ENCODE measurements at regions not wholly inside any gene's neighbourhood (a gene's known extent, or its start where the extent isn't known, plus 50 kb on each side); places are given as distances from the start of the nearest gene placed in this dataset.
A peak's percentile ranks its signal among the peaks of the same experiment; 100 is the strongest.

DNA sequence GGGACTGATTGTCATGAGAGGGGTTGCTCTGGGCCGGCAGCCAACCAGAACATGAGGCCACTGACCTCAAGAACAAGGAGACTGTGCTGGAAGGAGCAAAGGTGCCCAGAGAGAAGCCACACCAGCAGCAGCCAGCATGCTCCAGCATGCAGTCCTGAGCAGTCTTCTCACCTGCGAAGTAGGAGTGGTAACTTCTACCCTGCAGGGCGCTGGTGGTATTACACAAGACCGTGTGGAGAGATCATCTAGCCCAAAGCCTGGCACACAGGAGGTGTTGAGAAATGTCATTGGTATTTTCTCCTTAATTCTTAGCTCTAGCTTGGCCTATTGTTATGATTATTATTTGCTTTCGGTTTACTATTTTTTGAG is 132.7 kb downstream of the TSN start:
- H3K4me2 ChIP-seq (ENCODE audit: insufficient read depth, low read length, poor library complexity, severe bottlenecking), result no peak overlapping the region
- peaks cover 5 to 9% of the 10 kb centered on the region in 2 donors for H3K4me1 ChIP-seq (ENCODE audit: control insufficient read depth in 2 of 2, insufficient read depth in 1 of 2, low read depth in 1 of 2, low read length in 2 of 2)
- no peak overlapping the region for H3K27ac ChIP-seq (replicated peaks; ENCODE audit: low read length)
- no peak overlapping the region for H4K91ac ChIP-seq (ENCODE audit: low read depth, low read length, poor library complexity)
- no peak overlapping the region for H2BK15ac ChIP-seq (ENCODE audit: low read length)
- H2BK12ac ChIP-seq (ENCODE audit: low read length), result no peak overlapping the region
- no peak overlapping the region for H2BK5ac ChIP-seq (ENCODE audit: low read length)
- H3K23ac ChIP-seq (ENCODE audit: low read depth, low read length, poor library complexity), result no peak overlapping the region
- no peak overlapping the region for H3K4ac ChIP-seq (ENCODE audit: low read length)
- H2AFZ ChIP-seq (ENCODE audit: low read length), result no peak overlapping the region
- H3K9me3 ChIP-seq (replicated peaks in 1 of 2; ENCODE audit: control insufficient read depth in 2 of 2, insufficient read depth in 1 of 2, low read depth in 1 of 2, low read length in 2 of 2), result peaks cover 0 to 4% of the 10 kb centered on the region in 2 donors
- H3K4me3 ChIP-seq (ENCODE audit: low read length in 2 of 2), result no peak overlapping the region
- no peaks in the 10 kb centered on the region for H3K79me1 ChIP-seq (ENCODE audit: low read depth, low read length)
- no CpG with 5 or more reads among the region's 5 CpGs for WGBS, 2 donors (ENCODE audit: extremely low coverage in 2 of 2, insufficient read length in 2 of 2, insufficient replicate concordance in 1 of 2)
- H3K14ac ChIP-seq (ENCODE audit: low read length), result no peak overlapping the region
- no peaks in the 10 kb centered on the region for H3K27me3 ChIP-seq (ENCODE audit: control insufficient read depth in 3 of 3, insufficient read depth in 3 of 3, low read depth in 1 of 3, low read length in 3 of 3)
- no peak overlapping the region for H2BK120ac ChIP-seq (ENCODE audit: low read depth, low read length)
- no peak overlapping the region for H4K8ac ChIP-seq (ENCODE audit: low read depth, low read length)
- no peak for DNase-seq (ENCODE audit: low spot score)
- no peak overlapping the region for H2AK5ac ChIP-seq (ENCODE audit: low read depth, low read length)
- peak overlapping the region; percentile 70 for H3K18ac ChIP-seq (ENCODE audit: low read length)
- no peak overlapping the region for H3K9ac ChIP-seq (ENCODE audit: low read depth, low read length, poor library complexity)
- no peaks in the 10 kb centered on the region for H3K36me3 ChIP-seq (replicated peaks in 1 of 2; ENCODE audit: control insufficient read depth in 2 of 2, insufficient read depth in 2 of 2, low read length in 2 of 2)

DNA sequence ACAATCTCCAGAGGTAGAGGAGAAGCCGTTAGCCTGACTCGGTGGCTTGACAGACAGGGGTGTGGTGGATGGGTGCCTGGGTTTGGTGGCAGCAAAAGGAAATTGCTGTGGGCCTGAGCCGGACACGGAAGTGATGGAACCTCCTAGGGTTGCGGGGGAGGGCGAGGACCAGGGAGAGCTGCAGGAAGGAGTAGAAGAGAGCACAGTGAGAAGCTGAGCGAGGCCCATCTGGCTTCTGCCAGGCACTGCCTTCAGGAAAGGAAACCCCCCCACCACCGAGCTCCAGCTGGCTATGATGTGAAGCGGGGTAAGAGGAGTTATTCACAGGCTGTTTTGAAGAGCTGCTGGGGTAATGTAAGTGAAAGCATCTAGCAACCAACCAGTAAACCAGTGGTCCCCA is 134.6 kb downstream of the TSN start:
- Histone ChIP-seq H2BK15ac (ENCODE audit: low read length) (no peak overlapping the region), H3K27ac (replicated peaks; ENCODE audit: low read length) (no peak overlapping the region), H3K4me2 (ENCODE audit: insufficient read depth, low read length, poor library complexity, severe bottlenecking) (no peak overlapping the region), H2AK5ac (ENCODE audit: low read depth, low read length) (peak overlapping the region; percentile 22), H3K14ac (ENCODE audit: low read length) (no peak overlapping the region), H3K27me3 (ENCODE audit: control insufficient read depth in 3 of 3, insufficient read depth in 3 of 3, low read depth in 1 of 3, low read length in 3 of 3) (no peaks in the 10 kb centered on the region), H3K79me1 (ENCODE audit: low read depth, low read length) (no peaks in the 10 kb centered on the region), H3K4me3 (ENCODE audit: low read length in 2 of 2) (no peak overlapping the region), H3K4ac (ENCODE audit: low read length) (no peak overlapping the region), H2AFZ (ENCODE audit: low read length) (no peak overlapping the region), H3K36me3 (replicated peaks in 1 of 2; ENCODE audit: control insufficient read depth in 2 of 2, insufficient read depth in 2 of 2, low read length in 2 of 2) (no peaks in the 10 kb centered on the region), H3K9me3 (replicated peaks in 1 of 2; ENCODE audit: control insufficient read depth in 2 of 2, insufficient read depth in 1 of 2, low read depth in 1 of 2, low read length in 2 of 2) (peaks cover 0 to 4% of the 10 kb centered on the region in 2 donors), H2BK12ac (ENCODE audit: low read length) (no peak overlapping the region), H2BK5ac (ENCODE audit: low read length) (no peak overlapping the region), H4K8ac (ENCODE audit: low read depth, low read length) (no peak overlapping the region), H3K4me1 (ENCODE audit: control insufficient read depth in 2 of 2, insufficient read depth in 1 of 2, low read depth in 1 of 2, low read length in 2 of 2) (peaks cover 0 to 2% of the 10 kb centered on the region in 2 donors), H3K9ac (ENCODE audit: low read depth, low read length, poor library complexity) (no peak overlapping the region), H4K91ac (ENCODE audit: low read depth, low read length, poor library complexity) (no peak overlapping the region), H3K23ac (ENCODE audit: low read depth, low read length, poor library complexity) (no peak overlapping the region), H3K18ac (ENCODE audit: low read length) (peak overlapping the region; percentile 33), H2BK120ac (ENCODE audit: low read depth, low read length) (no peak overlapping the region)
- no CpG with 5 or more reads among the region's 9 CpGs for WGBS, 2 donors (ENCODE audit: extremely low coverage in 2 of 2, insufficient read length in 2 of 2, insufficient replicate concordance in 1 of 2)
- no peak for DNase-seq (ENCODE audit: low spot score)

DNA sequence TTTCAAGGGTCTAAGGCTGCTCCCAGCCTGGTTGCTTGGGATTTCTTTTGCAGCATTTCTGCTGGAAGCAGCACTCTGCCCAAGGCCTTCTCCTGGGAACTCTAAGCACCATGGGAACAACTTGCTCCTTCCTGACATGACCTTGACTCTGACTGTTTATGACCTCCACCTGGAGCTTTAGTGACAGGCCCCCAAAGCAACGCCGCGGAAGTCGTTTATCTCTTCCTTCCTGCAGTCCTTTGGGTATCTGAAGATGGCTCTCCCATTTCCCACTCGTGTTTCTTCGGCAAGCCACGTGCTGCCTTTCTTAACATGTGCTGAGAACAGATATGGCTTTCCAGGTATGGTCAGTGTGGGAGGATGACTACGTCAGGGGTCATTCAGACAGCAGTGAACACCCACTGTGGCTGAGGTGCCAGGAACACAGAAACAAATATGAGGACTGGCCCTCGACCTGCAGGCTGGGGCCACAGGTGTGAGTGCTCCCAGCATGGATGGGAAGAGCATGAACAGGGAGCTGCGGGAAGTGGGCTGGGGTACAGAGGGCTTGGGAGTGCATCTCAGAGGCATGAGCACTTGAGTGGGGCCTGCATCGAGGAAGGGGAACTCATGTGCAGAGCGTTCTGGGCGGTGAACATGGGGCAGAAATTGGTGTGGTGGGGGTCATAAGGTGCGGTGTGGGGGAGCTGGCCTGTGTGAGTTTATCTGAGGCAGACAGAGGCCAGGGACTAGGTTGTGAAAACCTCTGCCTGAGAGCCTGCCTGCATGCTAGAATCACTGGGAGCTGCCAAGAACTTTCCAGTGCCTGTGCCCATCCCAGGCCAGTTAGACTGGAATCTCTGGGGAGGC is 140.5 kb downstream of the TSN start:
- Histone ChIP-seq H3K14ac (ENCODE audit: low read length) (no peak overlapping the region), H2BK5ac (ENCODE audit: low read length) (peak overlapping the region; percentile 42), H2BK12ac (ENCODE audit: low read length) (no peak overlapping the region), H3K4ac (ENCODE audit: low read length) (no peak overlapping the region), H4K8ac (ENCODE audit: low read depth, low read length) (no peak overlapping the region), H2AFZ (ENCODE audit: low read length) (no peak overlapping the region), H3K4me2 (ENCODE audit: insufficient read depth, low read length, poor library complexity, severe bottlenecking) (no peak overlapping the region), H3K9me3 (replicated peaks in 1 of 2; ENCODE audit: control insufficient read depth in 2 of 2, insufficient read depth in 1 of 2, low read depth in 1 of 2, low read length in 2 of 2) (peaks cover 0 to 4% of the 10 kb centered on the region in 2 donors), H3K23ac (ENCODE audit: low read depth, low read length, poor library complexity) (no peak overlapping the region), H3K4me1 (ENCODE audit: control insufficient read depth in 2 of 2, insufficient read depth in 1 of 2, low read depth in 1 of 2, low read length in 2 of 2) (peaks cover 0 to 2% of the 10 kb centered on the region in 2 donors), H3K27ac (replicated peaks; ENCODE audit: low read length) (no peak overlapping the region), H3K27me3 (ENCODE audit: control insufficient read depth in 3 of 3, insufficient read depth in 3 of 3, low read depth in 1 of 3, low read length in 3 of 3) (no peaks in the 10 kb centered on the region), H3K36me3 (replicated peaks in 1 of 2; ENCODE audit: control insufficient read depth in 2 of 2, insufficient read depth in 2 of 2, low read length in 2 of 2) (no peaks in the 10 kb centered on the region), H2BK120ac (ENCODE audit: low read depth, low read length) (no peak overlapping the region), H2AK5ac (ENCODE audit: low read depth, low read length) (peak overlapping the region; percentile 24), H3K18ac (ENCODE audit: low read length) (peak overlapping the region; percentile 21), H3K79me1 (ENCODE audit: low read depth, low read length) (no peaks in the 10 kb centered on the region), H3K4me3 (ENCODE audit: low read length in 2 of 2) (no peak overlapping the region), H3K9ac (ENCODE audit: low read depth, low read length, poor library complexity) (no peak overlapping the region), H4K91ac (ENCODE audit: low read depth, low read length, poor library complexity) (no peak overlapping the region), H2BK15ac (ENCODE audit: low read length) (peak overlapping the region; percentile 62)
- DNase-seq (ENCODE audit: low spot score), result no peak
- WGBS, 2 donors (ENCODE audit: extremely low coverage in 2 of 2, insufficient read length in 2 of 2, insufficient replicate concordance in 1 of 2), result no CpG with 5 or more reads among the region's 14 CpGs

DNA sequence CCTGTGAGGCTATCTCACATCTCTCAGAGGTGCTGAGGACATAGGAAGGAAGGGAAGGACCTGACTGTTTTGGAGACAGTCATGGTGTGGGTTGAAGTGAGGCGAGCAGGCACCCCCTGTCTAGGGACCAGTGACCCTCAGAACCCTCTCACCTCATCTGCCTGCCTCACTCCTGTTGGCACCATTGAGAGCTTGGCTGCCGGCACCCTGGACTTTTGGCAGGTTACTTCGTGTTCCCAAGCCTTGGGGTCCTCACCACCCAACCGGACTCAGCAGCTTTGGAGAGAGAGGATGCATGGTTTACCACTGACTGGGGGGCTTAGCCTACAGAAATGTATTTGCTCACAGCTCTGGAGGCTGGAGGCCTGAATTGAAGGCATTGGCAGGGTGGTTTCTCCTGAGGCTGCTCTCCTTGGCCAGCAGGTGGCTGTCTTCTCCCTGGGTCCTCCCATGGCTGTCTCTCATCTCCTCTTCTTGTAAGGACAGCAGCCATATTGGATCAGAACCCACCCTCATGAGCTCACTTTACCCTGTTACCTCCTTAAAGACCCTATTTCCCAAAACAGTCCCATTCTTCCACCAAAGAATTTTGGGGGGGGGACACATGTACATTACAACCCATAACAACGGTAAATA is 142.0 kb downstream of the TSN start:
- Histone ChIP-seq H3K27me3 (ENCODE audit: control insufficient read depth in 3 of 3, insufficient read depth in 3 of 3, low read depth in 1 of 3, low read length in 3 of 3) (no peaks in the 10 kb centered on the region), H4K91ac (ENCODE audit: low read depth, low read length, poor library complexity) (no peak overlapping the region), H3K14ac (ENCODE audit: low read length) (no peak overlapping the region), H2BK15ac (ENCODE audit: low read length) (peak overlapping the region; percentile 11), H3K79me1 (ENCODE audit: low read depth, low read length) (no peaks in the 10 kb centered on the region), H2AFZ (ENCODE audit: low read length) (peak overlapping the region; percentile 65), H3K9me3 (replicated peaks in 1 of 2; ENCODE audit: control insufficient read depth in 2 of 2, insufficient read depth in 1 of 2, low read depth in 1 of 2, low read length in 2 of 2) (no peaks in the 10 kb centered on the region), H2BK5ac (ENCODE audit: low read length) (no peak overlapping the region), H3K4ac (ENCODE audit: low read length) (no peak overlapping the region), H2BK120ac (ENCODE audit: low read depth, low read length) (no peak overlapping the region), H4K8ac (ENCODE audit: low read depth, low read length) (no peak overlapping the region), H3K4me2 (ENCODE audit: insufficient read depth, low read length, poor library complexity, severe bottlenecking) (no peak overlapping the region), H2BK12ac (ENCODE audit: low read length) (peak overlapping the region; percentile 42), H3K23ac (ENCODE audit: low read depth, low read length, poor library complexity) (peak overlapping the region; percentile 21), H3K9ac (ENCODE audit: low read depth, low read length, poor library complexity) (no peak overlapping the region), H3K36me3 (replicated peaks in 1 of 2; ENCODE audit: control insufficient read depth in 2 of 2, insufficient read depth in 2 of 2, low read length in 2 of 2) (no peaks in the 10 kb centered on the region), H3K4me1 (ENCODE audit: control insufficient read depth in 2 of 2, insufficient read depth in 1 of 2, low read depth in 1 of 2, low read length in 2 of 2) (peaks cover 0 to 2% of the 10 kb centered on the region in 2 donors), H3K4me3 (ENCODE audit: low read length in 2 of 2) (no peak overlapping the region), H3K27ac (replicated peaks; ENCODE audit: low read length) (no peak overlapping the region), H2AK5ac (ENCODE audit: low read depth, low read length) (peak overlapping the region; percentile 66), H3K18ac (ENCODE audit: low read length) (peak overlapping the region; percentile 71)
- DNase-seq (ENCODE audit: low spot score), result no peak
- WGBS, 2 donors (ENCODE audit: extremely low coverage in 2 of 2, insufficient read length in 2 of 2, insufficient replicate concordance in 1 of 2), result no CpG with 5 or more reads among the region's 5 CpGs

Measured in neuronal stem cell (in vitro differentiated cells).